ENCODE measurements at regions not wholly inside any gene's neighbourhood (a gene's known extent, or its start where the extent isn't known, plus 50 kb on each side); places are given as distances from the start of the nearest gene placed in this dataset.
A peak's percentile ranks its signal among the peaks of the same experiment; 100 is the strongest.
"Not testable (repeated sequence)": the region's sequence is repeated elsewhere in the genome, so short reads cannot be mapped to it uniquely, and the experiment has no call there.

DNA sequence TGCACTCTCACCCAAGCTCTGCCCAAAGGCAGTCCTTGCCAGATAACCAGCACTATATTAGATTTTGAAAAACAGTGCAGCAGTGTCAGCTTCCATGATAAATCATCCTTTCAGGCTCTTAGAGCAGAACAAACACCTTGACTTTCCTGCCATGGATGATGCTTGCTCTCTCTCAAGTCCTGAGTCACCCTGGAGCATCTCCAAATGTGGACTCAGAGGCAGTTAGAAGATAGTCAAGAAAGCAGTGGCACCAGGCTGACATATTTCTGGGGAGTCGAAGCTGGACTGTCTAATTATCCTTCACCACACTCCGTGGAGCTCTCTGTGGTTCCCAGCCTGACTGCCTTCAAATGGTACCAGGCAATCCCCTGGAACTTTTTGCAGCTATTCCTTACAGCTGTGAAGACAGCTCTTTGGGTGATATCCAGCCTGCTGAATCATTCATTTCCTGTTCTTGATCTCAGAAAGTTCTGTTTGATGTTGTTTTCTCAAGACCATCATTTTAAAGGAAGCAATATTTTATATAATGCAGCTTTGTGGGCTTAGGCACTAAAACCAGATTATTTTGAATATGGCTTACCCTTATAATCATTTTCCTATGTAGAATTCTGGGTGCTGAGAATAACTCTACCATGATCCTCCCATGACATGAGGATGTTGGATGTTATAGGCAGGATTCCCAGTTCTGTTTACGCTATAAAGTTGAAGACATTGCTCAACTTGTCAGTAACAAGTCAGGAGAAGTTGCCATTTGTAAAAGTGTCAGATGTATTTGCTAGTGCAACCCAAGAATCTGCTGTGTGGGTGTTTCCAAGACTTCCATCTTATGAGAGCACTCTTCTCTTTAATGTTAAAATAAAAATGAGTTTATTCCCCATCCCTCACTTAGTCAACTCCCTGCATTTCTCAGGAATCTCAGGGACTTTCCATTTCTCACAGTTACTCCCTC is 233.8 kb downstream of the C7orf25 start:
- DNase-seq (ENCODE audit: low read depth) = peak; percentile 93

DNA sequence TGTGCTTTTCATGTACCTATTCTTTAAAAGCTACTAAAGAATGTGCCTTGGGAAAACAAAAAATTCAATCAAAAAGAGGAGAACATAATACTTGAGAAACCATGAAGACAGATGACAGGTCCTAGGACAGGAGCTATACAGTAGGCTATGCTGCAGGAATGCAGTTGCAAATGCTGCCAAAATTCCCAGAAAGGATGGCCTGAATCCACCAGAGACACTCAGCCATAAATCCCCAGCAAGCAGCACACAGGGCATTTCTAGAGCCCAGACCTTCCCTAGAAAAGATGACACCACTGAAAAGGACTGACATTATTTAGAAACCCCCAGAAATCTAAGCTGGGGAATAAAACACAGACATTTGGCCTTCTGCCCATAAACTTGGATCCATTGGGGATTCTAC is 237.3 kb downstream of the C7orf25 start:
- DNase-seq (ENCODE audit: low read depth) = no peak

DNA sequence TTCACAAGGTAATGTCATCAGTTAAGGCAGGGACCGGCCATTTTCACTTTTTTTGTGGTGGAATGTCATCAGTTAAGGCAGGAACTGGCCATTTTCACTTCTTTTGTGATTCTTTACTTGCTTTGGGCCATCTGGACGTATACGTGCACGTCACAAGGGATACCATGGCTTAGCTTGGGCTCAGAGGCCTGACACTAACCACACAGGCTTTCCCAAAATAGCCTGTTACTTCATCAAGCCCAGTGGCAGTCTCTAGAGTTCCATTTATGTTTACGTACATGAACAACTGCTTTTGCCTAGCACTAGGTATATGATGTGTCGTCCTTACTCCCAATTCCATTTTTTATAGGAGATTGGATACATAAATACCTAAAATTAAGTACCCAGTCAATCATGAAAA is 237.9 kb downstream of the C7orf25 start:
- DNase-seq (ENCODE audit: low read depth) = no peak

DNA sequence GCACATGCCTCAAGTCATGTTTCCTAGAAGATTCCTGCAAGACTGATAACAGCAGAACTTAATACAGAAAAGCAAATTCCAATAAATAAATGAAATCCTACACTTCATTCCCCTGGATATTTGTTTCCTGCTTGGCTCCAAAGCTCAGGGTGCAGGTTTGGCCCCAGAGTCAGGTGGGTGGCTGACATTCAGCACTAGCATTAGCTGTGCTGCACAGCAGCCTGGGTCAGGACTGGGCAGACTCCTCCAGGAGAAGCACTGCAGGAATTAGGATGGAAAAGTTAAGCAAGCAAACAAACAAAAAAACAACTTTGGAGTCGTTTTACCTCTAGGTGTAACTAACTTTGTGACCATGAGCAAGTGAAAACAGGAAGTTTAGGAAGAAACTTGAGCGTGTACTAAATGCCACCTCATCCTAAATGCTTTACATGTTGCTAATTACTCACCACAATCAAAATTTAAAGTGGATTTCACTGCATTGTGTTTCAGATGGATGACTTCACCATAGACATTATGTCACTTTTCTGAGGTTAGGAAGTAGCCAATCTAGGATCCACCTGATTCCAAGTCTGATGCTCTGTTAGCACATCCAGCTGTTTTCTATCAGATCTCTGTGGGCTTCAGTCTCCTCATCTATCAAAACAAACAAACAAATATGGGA is 239.4 kb downstream of the C7orf25 start:
- no peak for DNase-seq (ENCODE audit: low read depth)

DNA sequence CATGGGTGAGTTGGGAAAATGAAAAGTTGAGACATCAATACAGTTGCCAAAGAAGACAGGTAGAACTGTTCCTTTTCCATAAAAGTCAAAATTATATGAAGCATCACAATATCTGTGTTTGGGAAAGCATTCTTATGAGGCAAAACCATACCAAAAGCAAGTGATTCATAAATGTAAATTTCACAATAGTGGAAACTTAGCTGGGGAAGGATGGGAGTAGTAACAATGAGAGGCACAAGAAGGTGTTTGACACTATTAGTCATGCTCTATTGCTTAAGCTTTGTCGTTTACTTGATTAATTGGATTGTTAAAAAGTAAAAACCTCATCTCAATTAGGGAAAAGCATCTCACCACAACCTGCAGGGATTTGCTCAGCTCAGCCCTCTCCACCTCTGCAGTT is 240.2 kb downstream of the C7orf25 start:
- peak; percentile 69 for DNase-seq (ENCODE audit: low read depth)

DNA sequence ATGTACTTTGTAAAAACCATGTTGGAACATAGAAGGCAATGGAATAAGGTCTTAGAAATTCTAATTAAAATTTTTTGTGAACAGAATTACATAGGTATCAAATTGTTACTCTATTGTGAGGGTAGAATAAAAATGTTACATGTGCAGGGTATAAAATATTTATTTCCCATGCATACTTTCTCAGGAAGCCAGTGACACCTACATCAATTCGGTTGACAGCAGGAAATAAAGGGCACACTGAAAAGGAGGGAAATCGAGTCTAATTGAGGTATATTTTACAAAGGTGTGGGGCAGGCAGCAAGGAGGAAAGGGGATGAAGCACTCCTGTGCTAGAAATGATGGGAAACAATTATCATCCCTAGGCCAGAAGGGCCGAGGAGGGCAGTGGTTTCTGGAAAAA is 244.9 kb downstream of the C7orf25 start:
- no peak for DNase-seq (ENCODE audit: low read depth)

DNA sequence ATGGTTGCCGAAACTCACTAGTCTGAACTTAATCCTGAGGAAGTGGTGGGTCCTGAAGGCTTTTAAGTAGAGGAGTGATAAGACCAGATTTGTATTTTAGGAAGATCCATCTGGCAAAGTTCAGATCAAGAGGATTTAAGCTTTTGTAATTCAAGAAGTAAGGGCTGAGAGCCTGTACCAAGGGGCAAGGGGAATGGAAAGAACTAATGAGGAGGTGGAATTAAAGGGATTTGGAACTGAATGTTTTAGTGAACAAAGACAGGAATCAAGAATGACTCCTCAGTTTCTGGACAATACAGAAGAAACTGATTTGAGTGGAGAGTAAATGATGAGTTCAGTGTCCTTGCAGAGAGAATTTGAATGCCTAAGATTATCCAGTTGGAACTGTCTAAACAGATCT is 249.0 kb downstream of the C7orf25 start:
- DNase-seq (ENCODE audit: low read depth) = no peak

DNA sequence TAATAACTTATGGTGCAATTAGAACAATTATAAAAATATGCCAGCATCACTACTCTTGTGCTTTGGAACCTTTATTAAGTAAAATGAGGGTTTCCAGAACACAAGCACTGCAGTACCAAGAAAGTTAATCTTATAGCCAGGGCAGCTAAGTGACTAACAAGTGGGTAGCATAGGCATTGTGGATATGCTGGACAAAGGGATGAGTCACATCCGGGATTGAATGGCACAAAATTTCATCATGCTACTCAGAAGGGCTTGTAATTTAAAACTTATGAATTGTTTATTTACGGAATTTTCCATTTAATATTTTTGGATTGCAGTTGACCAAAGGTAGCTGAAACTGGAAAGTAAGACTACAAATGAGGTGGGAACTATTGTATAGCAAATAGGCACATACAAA is 250.6 kb downstream of the C7orf25 start:
- peak; percentile 61 for DNase-seq (ENCODE audit: low read depth)

DNA sequence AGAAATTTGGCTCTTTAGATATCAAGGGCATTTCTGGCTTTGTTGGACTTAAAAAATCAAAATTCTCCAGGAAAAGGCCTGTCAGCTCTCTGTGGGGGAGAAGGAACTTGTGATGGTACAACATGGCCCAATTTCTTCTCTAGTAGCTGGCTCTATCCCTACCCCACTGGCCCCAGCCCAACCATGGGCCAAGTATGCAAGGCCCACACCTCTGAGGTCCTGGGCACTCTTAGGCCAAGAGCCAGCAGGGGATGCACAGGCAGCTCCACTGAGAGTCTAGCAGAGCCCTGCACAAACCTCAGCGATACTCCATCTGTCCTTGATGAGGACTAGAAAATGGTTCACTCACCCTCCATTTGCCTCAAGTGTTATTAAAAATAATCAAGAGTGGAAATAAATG is 261.2 kb downstream of the C7orf25 start:
- DNase-seq (ENCODE audit: low read depth) = no peak

DNA sequence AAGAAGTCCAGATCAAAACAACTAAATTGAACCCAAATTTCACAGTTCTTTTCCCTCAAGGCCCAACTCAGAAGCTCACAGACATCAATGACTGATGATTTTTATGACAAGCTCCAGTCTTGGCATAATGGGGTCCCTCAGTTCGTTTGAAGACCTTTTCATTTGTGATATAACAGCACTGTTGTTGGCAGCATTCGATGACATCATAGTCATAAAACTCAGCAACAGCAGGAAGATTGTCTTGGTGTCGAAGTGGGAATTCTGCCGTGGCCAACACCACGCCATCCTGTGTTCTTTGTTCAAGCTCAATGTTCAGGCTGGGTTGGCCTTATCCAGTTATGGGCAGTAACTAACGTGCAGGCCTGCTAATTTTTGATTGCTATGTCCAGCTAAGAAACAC is 261.7 kb downstream of the C7orf25 start:
- no peak for DNase-seq (ENCODE audit: low read depth)

DNA sequence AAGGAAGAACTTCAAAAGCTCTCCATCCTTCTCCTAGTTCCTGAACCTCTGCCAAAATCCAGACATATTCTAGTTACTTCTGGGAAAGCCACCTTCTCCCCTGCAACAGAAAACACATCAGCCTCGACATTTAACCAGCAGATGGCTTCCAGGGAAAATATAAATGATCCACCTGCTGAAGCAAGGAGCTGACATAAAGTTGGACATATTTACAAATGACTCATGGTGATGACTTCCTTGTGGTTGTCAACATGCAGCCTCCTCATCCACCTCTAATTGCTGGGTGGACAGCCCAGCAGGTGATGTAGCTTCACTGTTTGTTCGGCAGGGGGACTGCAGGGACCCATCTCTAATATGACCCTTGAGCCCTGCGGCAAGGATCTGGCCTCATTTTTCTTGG is 266.0 kb downstream of the C7orf25 start:
- no peak for DNase-seq (ENCODE audit: low read depth)

DNA sequence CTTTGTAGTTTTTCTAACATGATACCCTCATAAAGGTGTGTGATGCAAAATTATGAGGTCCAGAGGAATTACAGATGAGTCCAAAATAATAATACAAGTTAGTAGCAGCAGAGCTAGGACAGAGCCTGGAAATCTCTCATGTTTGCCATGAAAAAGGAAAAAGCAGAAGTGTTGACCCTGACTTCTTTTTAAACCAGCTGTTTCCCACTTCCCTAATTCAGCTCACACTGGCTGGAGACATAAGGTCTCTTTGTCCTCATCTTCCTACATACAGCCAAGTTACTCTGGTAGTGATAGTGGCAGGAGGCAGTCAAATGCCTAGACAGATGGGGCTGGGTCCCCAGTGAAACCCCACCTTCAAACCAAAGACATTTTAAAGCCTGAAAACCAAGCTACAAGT is 269.2 kb downstream of the C7orf25 start:
- DNase-seq (ENCODE audit: low read depth) = no peak

DNA sequence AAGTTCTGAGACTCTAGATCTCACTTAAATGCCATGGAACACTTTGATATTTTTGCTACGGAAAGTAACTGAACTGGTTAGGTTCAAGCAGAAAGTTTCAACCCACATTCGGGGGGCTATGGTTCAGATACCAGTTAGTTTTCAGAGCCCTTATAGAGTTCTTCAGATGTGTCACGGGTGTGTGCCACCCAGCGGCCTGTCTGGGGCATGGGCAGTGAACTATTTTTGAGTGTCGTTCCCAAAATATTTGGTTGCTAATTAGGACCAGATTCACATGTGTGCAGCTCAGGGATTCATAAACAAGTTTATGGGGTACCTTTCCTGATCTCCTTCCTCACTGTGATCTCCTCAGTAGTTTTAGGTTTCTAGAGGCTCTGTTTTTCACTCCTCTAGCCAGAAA is 271.9 kb downstream of the C7orf25 start:
- no peak for DNase-seq (ENCODE audit: low read depth)

DNA sequence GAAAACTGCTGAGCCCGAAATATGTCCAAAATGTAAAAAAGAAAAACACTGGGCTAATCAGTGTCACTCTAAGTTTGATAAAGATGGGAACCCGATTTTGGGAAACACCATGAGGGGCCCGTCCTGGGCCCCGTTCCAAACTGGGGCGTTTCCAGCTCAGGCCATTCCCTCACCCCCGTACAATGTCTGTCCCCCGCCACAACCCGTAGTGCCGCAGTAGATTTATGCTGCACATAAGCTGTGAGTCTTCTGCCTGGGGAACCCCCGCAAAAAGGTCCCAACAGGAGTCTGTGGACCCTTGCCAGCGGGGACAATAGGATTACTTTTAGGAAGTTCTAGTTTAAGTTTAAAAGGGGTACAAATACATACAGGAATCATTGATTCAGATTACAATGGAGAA is 275.5 kb downstream of the C7orf25 start:
- DNase-seq (ENCODE audit: low read depth) = not testable (repeated sequence)

DNA sequence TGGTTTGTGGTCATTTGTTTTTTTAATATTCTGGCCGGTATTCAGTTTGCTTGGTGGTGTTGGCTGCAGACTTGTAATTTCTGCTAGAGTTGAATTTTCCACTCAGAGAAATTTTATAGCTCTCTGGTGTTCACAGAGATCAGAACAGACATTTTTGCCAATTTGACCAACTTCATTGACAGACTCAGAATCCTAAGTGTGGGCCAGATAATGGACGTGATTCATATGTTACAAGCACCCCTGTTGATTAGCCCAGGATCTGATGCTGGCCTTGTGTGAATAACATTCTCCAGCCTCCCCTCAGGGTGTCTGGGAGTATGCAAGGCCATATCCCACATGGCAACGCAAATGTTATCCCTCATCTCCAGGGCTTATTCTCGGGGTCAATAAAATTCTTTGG is 283.8 kb downstream of the C7orf25 start:
- peak; percentile 77 for DNase-seq (ENCODE audit: low read depth)

DNA sequence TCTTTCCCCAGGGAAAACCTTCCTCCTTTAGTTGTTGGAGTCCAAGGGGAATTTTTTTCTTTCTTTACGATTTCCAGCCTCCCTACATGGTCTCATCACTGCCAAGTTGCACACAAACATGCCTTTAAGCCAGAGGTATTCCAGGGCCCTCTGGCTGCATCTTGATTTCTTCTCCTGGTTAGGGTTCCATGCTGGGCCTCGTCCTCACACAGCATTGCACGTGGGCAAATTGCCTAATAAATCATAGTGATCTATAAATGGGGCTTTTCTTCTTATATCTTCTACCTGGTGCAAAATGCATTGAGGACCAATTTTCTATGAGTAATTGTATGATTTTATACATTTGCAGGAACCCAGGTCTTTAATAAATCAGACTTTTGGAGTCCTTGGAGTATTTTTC is 284.2 kb downstream of the C7orf25 start:
- no peak for DNase-seq (ENCODE audit: low read depth)

DNA sequence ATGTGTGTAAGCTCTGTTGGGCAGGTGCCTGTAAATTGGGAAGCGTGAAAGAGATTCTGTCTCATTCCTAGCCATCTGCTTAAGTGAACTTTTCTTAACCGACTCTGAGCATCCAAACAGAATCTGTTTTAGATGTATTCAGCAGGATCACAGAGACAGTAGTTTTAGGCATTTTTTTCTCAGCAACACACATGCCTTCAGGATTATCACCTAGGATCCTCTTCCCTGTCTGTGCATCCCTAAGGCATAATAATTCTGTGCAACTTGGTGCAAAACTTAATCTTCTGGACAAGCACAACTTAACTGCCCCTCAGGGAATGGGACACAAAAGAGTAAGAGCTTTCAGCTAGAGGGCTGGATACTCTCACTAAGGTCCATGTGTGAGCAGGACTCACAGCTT is 284.8 kb downstream of the C7orf25 start:
- DNase-seq (ENCODE audit: low read depth) = no peak

DNA sequence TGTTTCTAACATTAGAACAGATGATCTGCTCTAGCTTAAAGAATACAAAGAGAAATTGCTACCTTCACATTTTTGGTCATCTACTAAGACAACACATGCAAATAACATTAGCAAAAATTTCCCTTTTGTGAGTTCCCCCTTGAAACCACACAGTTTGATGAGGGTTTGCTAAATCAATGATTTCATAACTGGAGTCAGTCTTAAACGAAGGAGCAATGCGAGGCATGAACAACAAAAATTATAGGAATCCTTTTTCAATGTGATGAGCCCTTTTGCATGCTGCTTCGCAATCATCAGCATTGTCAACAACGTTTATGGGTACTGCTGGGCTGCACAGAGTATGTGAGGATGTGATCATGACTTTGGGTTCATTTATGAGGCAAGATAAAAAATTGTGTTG is 286.4 kb downstream of the C7orf25 start:
- DNase-seq (ENCODE audit: low read depth) = no peak

DNA sequence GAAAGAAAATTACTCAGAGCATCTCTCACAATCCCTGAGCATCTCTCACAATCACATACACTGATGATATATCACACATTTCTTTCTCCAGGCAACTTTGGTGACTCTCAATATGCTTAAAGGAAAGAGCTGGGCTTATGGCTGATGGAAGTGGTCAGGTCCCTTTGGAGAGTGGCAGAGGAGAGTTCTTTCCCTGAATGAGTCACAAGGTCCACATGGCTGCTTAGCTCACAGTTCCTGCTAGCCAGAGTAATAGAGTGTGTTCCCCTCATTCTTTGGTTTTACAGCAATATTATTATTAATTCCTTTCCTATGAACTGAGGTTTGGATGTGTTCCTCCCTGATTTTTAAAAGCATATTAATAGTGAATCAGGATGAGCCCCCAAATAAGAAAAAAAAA is 287.4 kb downstream of the C7orf25 start:
- DNase-seq (ENCODE audit: low read depth) = peak; percentile 70

DNA sequence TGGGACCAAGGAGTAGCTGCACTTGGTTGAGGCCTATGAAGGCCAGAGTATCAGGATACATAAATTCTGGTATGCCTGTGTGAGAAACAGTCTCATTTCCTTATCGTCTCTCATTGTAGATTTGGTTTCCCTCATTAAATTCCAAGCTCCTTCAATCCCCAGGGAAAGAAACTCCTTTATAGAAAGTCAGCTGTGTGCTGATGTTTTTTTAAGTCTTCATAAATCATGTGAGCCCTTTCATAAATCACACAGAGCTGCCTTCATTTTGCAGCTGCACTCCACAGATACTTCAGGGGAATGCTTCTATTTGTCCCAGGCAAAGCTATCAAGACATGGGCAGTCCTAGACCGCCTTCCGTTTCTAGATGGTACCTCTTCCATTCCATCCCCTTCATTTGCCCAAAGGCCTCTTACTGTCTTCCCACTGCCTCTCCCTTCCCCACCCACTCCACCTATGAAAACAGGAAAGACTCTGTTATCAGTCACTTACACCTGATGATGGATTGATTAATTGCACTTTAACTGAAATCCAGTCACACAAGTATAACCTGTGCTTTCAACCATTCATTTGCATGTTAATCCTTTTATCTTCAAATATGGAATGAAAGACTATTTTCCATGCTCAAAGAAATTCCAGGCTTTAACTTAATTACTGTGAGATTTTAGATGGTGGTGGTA is 290.2 kb downstream of the C7orf25 start:
- DNase-seq (ENCODE audit: low read depth) = no peak

DNA sequence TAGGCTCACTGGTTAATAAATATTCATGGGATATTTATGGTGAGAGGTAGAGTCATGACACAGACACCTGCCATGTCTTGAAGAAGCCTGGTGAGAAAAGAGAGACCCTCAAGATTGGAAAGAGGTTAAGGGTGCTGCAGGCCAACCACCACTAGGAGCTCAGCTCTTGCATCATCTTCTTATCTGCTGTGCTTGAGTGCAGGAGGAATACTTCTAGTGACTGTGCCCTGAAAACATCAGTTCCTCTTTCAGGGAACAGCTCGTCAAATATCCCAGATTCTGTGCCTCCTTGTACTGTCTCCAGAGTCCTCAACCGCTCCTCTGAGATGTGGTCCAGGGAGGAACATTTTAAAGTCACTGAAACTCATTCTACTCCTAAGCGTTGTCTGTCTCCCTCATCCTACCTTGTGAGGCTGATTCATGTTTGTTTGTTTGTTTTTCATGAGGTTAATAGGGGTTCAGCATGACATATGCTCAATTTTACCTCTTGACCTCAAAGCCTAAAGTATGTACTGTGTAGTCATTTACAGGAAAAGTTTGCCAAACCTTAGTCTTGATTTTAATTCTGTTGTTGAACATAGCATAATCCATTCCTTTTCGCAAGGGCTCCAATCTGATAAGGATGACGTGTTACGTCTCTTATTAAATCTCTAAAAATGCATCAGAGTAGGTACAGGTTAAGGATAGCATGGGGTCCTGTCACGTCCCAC is 293.1 kb downstream of the C7orf25 start:
- DNase-seq (ENCODE audit: low read depth) = no peak

DNA sequence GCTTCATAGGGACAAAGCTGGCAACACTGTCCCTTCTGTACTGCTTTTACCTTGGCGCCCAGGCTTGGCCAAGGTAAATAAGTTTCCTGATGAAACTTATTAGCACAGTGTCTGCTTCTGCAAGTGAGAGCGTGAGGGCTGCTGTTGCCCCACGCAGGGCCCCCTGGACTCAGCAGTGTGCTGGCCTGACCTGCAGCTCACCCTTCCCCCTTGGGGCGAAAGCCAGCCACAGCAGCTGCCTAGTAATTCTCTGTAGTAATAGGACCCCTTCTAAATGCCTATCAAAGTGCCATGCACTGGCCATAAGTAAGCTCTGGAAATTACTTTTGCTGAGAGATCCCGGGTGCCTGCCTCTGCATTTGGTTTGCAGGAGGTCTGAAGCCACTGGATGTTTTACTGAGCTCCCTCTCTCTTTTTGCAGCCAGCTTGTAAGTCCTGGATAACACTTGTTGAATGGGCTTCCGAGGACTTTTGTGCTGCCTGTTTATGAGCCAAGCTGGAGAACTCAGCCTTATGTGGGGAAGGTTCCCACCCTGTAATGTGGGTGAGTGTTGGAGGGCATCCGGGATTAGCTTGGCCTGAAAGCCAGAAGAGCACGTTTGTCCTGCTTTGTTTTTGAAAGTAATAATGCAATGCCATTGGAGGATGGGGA is 293.9 kb downstream of the C7orf25 start:
- no peak for DNase-seq (ENCODE audit: low read depth)

Data from stromal cell of bone marrow (primary cell).